AG04449 (cell line): ENCODE measurements at regions not wholly inside any gene's neighbourhood (a gene's known extent, or its start where the extent isn't known, plus 50 kb on each side); places are given as distances from the start of the nearest gene placed in this dataset.

Source experiments
- CTCF ChIA-PET: fragments of 350-600 bp; formaldehyde crosslinking; extraction: SDS; loops from one replicate; lab custom pipeline; 2021; ENCODE audit warnings: antibody characterized with exemption; lab: Yijun Ruan, JAX
- POLR2A ChIA-PET: fragments of 400-600, 350-600 bp; formaldehyde crosslinking; extraction: SDS; loops from one replicate; lab custom pipeline; 2020; ENCODE audit warnings: antibody characterized with exemption, inconsistent platforms; lab: Yijun Ruan, JAX
- DNase-seq: peaks from one replicate; pipeline ENCODE4 v3.0.0-alpha.2; 2010; ENCODE audit warnings: low read depth, low spot score
- H3K4me3 ChIP-seq: 2 replicates; pipeline ENCODE4 v1.5.1; 2011; ENCODE audit warnings: low read depth, mild to moderate bottlenecking, control low read depth, low read length
- CTCF ChIP-seq: IDR thresholded peaks from one replicate; pipeline ENCODE4 v1.5.1; 2011; ENCODE audit warnings: mild to moderate bottlenecking, moderate library complexity, low read length, control low read depth, inconsistent platforms; ENCODE audit not compliant: insufficient read depth; ENCODE audit errors: missing control alignments

DNA sequence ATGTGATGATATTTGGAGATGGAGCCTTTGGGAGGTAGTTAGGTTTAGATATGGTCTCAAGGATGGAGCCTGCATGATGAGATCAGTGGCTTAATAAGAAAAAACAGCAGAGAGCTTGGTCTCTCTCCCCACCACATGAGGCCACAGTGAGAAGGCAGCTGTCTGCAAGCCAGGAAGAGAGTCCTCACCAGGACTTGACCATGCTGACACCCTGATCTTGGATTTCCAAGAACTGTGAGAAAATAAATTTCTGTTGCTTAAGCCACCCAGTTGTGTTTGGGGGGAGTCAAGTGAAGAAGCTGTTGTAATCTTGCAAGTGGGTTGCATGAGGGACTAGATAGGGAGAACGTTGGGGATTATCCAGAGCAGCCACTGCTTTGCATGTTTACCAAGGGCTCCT lies 62.3 kb upstream of the TNFAIP8L3 start:
- CTCF ChIA-PET = interaction anchor here (1.5 kb wide), 1 partner anchor 225 kb away, joined by 5 read pairs; no protein-coding TSS in a partner anchor
- no peak for DNase-seq
- TF ChIP-seq CTCF = no peak
- no peak overlapping the region for H3K4me3 ChIP-seq
- POLR2A ChIA-PET = no interaction called here

GRCh38 chr15:51155891-51156290 lies 61.2 kb upstream of the TNFAIP8L3 start:
- ChIA-PET CTCF (interaction anchor here (1.5 to 7.5 kb wide), 2 partner anchors 7 to 226 kb away, joined by 5 to 106 read pairs; no protein-coding TSS in a partner anchor), POLR2A (no interaction called here)
- H3K4me3 ChIP-seq = no peak overlapping the region
- TF ChIP-seq CTCF = no peak
- DNase-seq = no peak

DNA sequence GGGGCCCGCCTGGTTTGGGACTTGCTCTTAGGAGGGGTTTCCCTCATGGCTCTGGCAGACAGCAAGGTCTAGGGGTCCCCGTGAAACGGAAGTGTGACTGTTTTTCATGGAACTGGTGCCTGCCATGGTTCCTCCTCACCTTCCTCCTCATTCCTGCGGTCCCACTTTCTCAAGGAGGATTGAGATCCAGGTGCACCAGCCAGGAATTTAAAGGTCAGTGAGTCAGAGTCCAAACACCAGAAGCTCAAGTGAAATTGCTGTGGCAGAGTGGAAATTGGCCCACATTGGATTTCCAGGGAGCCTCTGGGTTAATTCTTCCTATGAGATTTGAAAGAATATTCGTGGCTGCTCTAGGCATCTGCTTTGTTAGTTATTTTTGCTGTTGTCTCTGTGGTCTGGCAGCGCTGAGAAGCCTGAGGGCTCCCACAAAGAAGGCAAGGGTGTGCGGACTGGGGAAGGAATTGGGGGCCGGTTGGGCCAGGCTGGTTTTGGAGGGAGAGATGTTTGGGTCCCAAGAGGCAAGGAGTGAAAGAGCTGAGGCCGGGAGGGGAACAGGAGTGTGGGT lies 60.4 kb upstream of the TNFAIP8L3 start:
- no peak overlapping the region for H3K4me3 ChIP-seq
- no peak for TF ChIP-seq CTCF
- ChIA-PET CTCF (interaction anchor here (1.3 to 7.5 kb wide), 3 partner anchors 8 to 248 kb away, joined by 3 to 106 read pairs (median 6); no protein-coding TSS in a partner anchor), POLR2A (no interaction called here)
- no peak for DNase-seq
